ENCODE measurements at regions not wholly inside any gene's neighbourhood (a gene's known extent, or its start where the extent isn't known, plus 50 kb on each side); places are given as distances from the start of the nearest gene placed in this dataset.

GRCh38 chr9:3161912-3162311, 318.0 kb upstream of the PUM3 start:
- ChIA-PET CTCF (no interaction called here), POLR2A (no interaction called here)
- H3K4me3 Mint-ChIP-seq: no peak overlapping the region
- H3K27me3 Mint-ChIP-seq: peaks cover 23 to 27% of the 10 kb centered on the region in 2 donors
- Histone ChIP-seq H3K27me3 (replicated peaks in 1 of 2; ENCODE audit: control insufficient read depth in 2 of 2, extremely low read depth in 1 of 2, insufficient read depth in 2 of 2, low read length in 1 of 2) (peaks cover 0 to 8% of the 10 kb centered on the region in 2 experiments), H3K4me3 (ENCODE audit: control insufficient read depth in 1 of 2, extremely low read depth in 1 of 2, low read length in 1 of 2) (no peak overlapping the region), H3K9me3 (no peaks in the 10 kb centered on the region), H3K4me1 (ENCODE audit: control insufficient read depth in 1 of 2, extremely low read depth in 1 of 2, insufficient read depth in 2 of 2, low read length in 2 of 2) (no peaks in the 10 kb centered on the region), H3K27ac (ENCODE audit: low read length) (no peak overlapping the region), H3K36me3 (ENCODE audit: control insufficient read depth in 2 of 2, extremely low read depth in 1 of 2, insufficient read depth in 1 of 2, low read length in 1 of 2) (no peaks in the 10 kb centered on the region)
- H3K4me1 Mint-ChIP-seq: no peaks in the 10 kb centered on the region
- H3K27ac Mint-ChIP-seq: no peak overlapping the region
- no peak for DNase-seq
- no peaks in the 10 kb centered on the region for H3K36me3 Mint-ChIP-seq
- peaks cover 0 to 3% (median 1%) of the 10 kb centered on the region in 3 donors for H3K9me3 Mint-ChIP-seq
- WGBS (ENCODE audit: insufficient coverage): no CpG with 5 or more reads among the region's 1 CpG
- no peak for ATAC-seq (replicated peaks in 1 of 4)

GRCh38 chr9:3157011-3157410, 313.1 kb upstream of the PUM3 start:
- 82% methylated on average over 4 of the region's 9 CpGs for WGBS (ENCODE audit: insufficient coverage)
- POLR2A ChIA-PET: no interaction called here
- CTCF ChIA-PET: no interaction called here
- Histone ChIP-seq H3K4me3 (ENCODE audit: control insufficient read depth in 1 of 2, extremely low read depth in 1 of 2, low read length in 1 of 2) (no peak overlapping the region), H3K4me1 (ENCODE audit: control insufficient read depth in 1 of 2, extremely low read depth in 1 of 2, insufficient read depth in 2 of 2, low read length in 2 of 2) (no peaks in the 10 kb centered on the region), H3K9me3 (no peaks in the 10 kb centered on the region), H3K27ac (ENCODE audit: low read length) (no peak overlapping the region), H3K36me3 (ENCODE audit: control insufficient read depth in 2 of 2, extremely low read depth in 1 of 2, insufficient read depth in 1 of 2, low read length in 1 of 2) (no peaks in the 10 kb centered on the region), H3K27me3 (replicated peaks in 1 of 2; ENCODE audit: control insufficient read depth in 2 of 2, extremely low read depth in 1 of 2, insufficient read depth in 2 of 2, low read length in 1 of 2) (peaks cover 0 to 8% of the 10 kb centered on the region in 2 experiments)
- Mint-ChIP-seq H3K27me3 (peaks cover 9 to 12% of the 10 kb centered on the region in 2 donors), H3K4me3 (no peak overlapping the region), H3K9me3 (peaks cover 0 to 2% (median 1%) of the 10 kb centered on the region in 3 donors), H3K36me3 (no peaks in the 10 kb centered on the region), H3K27ac (no peak overlapping the region), H3K4me1 (no peaks in the 10 kb centered on the region)
- ATAC-seq (replicated peaks in 1 of 4) (no peak), DNase-seq (no peak)

- H3K27ac ChIP-seq (ENCODE audit: low read length): no peak overlapping the region
- peaks cover 2 to 4% of the 10 kb centered on the region in 2 donors for H3K27me3 Mint-ChIP-seq
- no peaks in the 10 kb centered on the region for H3K4me1 ChIP-seq (ENCODE audit: control insufficient read depth in 1 of 2, extremely low read depth in 1 of 2, insufficient read depth in 2 of 2, low read length in 2 of 2)
- WGBS (ENCODE audit: insufficient coverage): no CpG with 5 or more reads among the region's 7 CpGs
- no peaks in the 10 kb centered on the region for H3K36me3 Mint-ChIP-seq
- no peak overlapping the region for H3K4me3 Mint-ChIP-seq
- no peak overlapping the region for H3K4me3 ChIP-seq (ENCODE audit: control insufficient read depth in 1 of 2, extremely low read depth in 1 of 2, low read length in 1 of 2)
- no peaks in the 10 kb centered on the region for H3K4me1 Mint-ChIP-seq
- H3K36me3 ChIP-seq (ENCODE audit: control insufficient read depth in 2 of 2, extremely low read depth in 1 of 2, insufficient read depth in 1 of 2, low read length in 1 of 2): no peaks in the 10 kb centered on the region
- POLR2A ChIA-PET: no interaction called here
- CTCF ChIA-PET: no interaction called here
- H3K9me3 ChIP-seq: no peaks in the 10 kb centered on the region
- H3K27me3 ChIP-seq (replicated peaks in 1 of 2; ENCODE audit: control insufficient read depth in 2 of 2, extremely low read depth in 1 of 2, insufficient read depth in 2 of 2, low read length in 1 of 2): peaks cover 0 to 8% of the 10 kb centered on the region in 2 experiments
- ATAC-seq (replicated peaks in 1 of 4) (no peak), DNase-seq (no peak)
- H3K27ac Mint-ChIP-seq: no peak overlapping the region
- no peaks in the 10 kb centered on the region for H3K9me3 Mint-ChIP-seq
Measured at GRCh38 chr9:3151672-3152576, 308.0 kb upstream of the PUM3 start.

- Mint-ChIP-seq H3K27me3 (peaks cover 4 to 7% of the 10 kb centered on the region in 2 donors), H3K4me1 (no peaks in the 10 kb centered on the region), H3K36me3 (no peaks in the 10 kb centered on the region), H3K9me3 (peaks cover 0 to 4% (median 0%) of the 10 kb centered on the region in 3 donors), H3K4me3 (no peak overlapping the region), H3K27ac (no peak overlapping the region)
- no peak overlapping the region for H3K4me3 ChIP-seq (ENCODE audit: control insufficient read depth in 1 of 2, extremely low read depth in 1 of 2, low read length in 1 of 2)
- no peaks in the 10 kb centered on the region for H3K9me3 ChIP-seq
- H3K27ac ChIP-seq (ENCODE audit: low read length): no peak overlapping the region
- peaks cover 0 to 8% of the 10 kb centered on the region in 2 experiments for H3K27me3 ChIP-seq (replicated peaks in 1 of 2; ENCODE audit: control insufficient read depth in 2 of 2, extremely low read depth in 1 of 2, insufficient read depth in 2 of 2, low read length in 1 of 2)
- no peak for ATAC-seq (replicated peaks in 1 of 4)
- DNase-seq: no peak
- CTCF ChIA-PET: no interaction called here
- no peaks in the 10 kb centered on the region for H3K36me3 ChIP-seq (ENCODE audit: control insufficient read depth in 2 of 2, extremely low read depth in 1 of 2, insufficient read depth in 1 of 2, low read length in 1 of 2)
- POLR2A ChIA-PET: no interaction called here
- H3K4me1 ChIP-seq (ENCODE audit: control insufficient read depth in 1 of 2, extremely low read depth in 1 of 2, insufficient read depth in 2 of 2, low read length in 2 of 2): no peaks in the 10 kb centered on the region
- WGBS (ENCODE audit: insufficient coverage): 100% methylated on average over 1 of the region's 3 CpGs
Measured at GRCh38 chr9:3150074-3150473, 306.2 kb upstream of the PUM3 start.

- ChIA-PET CTCF (no interaction called here), POLR2A (no interaction called here)
- 62% methylated on average over 5 of the region's 10 CpGs for WGBS (ENCODE audit: insufficient coverage)
- peaks cover 6 to 9% of the 10 kb centered on the region in 2 donors for H3K27me3 Mint-ChIP-seq
- no peaks in the 10 kb centered on the region for H3K36me3 ChIP-seq (ENCODE audit: control insufficient read depth in 2 of 2, extremely low read depth in 1 of 2, insufficient read depth in 1 of 2, low read length in 1 of 2)
- H3K36me3 Mint-ChIP-seq: no peaks in the 10 kb centered on the region
- no peaks in the 10 kb centered on the region for H3K4me1 Mint-ChIP-seq
- H3K27me3 ChIP-seq (replicated peaks in 1 of 2; ENCODE audit: control insufficient read depth in 2 of 2, extremely low read depth in 1 of 2, insufficient read depth in 2 of 2, low read length in 1 of 2): peaks cover 0 to 4% of the 10 kb centered on the region in 2 experiments
- no peak overlapping the region for H3K4me3 Mint-ChIP-seq
- ATAC-seq (replicated peaks in 1 of 4) (no peak), DNase-seq (no peak)
- no peak overlapping the region for H3K27ac Mint-ChIP-seq
- H3K9me3 Mint-ChIP-seq: peaks cover 2 to 8% (median 5%) of the 10 kb centered on the region in 3 donors
- no peak overlapping the region for H3K4me3 ChIP-seq (ENCODE audit: control insufficient read depth in 1 of 2, extremely low read depth in 1 of 2, low read length in 1 of 2)
- no peaks in the 10 kb centered on the region for H3K4me1 ChIP-seq (ENCODE audit: control insufficient read depth in 1 of 2, extremely low read depth in 1 of 2, insufficient read depth in 2 of 2, low read length in 2 of 2)
- H3K27ac ChIP-seq (ENCODE audit: low read length): no peak overlapping the region
- no peaks in the 10 kb centered on the region for H3K9me3 ChIP-seq
Measured at GRCh38 chr9:3138231-3139229, 294.6 kb upstream of the PUM3 start.

- Mint-ChIP-seq H3K4me3 (no peak overlapping the region), H3K4me1 (no peaks in the 10 kb centered on the region), H3K36me3 (no peaks in the 10 kb centered on the region), H3K27me3 (peaks cover 6 to 9% of the 10 kb centered on the region in 2 donors), H3K9me3 (peaks cover 0 to under 1% (median under 1%) of the 10 kb centered on the region in 3 donors), H3K27ac (no peak overlapping the region)
- DNase-seq (no peak), ATAC-seq (replicated peaks in 1 of 4) (no peak)
- CTCF ChIA-PET: no interaction called here
- Histone ChIP-seq H3K27ac (ENCODE audit: low read length) (no peak overlapping the region), H3K36me3 (ENCODE audit: control insufficient read depth in 2 of 2, extremely low read depth in 1 of 2, insufficient read depth in 1 of 2, low read length in 1 of 2) (no peaks in the 10 kb centered on the region), H3K27me3 (replicated peaks in 1 of 2; ENCODE audit: control insufficient read depth in 2 of 2, extremely low read depth in 1 of 2, insufficient read depth in 2 of 2, low read length in 1 of 2) (peaks cover 0 to 4% of the 10 kb centered on the region in 2 experiments), H3K9me3 (no peaks in the 10 kb centered on the region), H3K4me3 (ENCODE audit: control insufficient read depth in 1 of 2, extremely low read depth in 1 of 2, low read length in 1 of 2) (no peak overlapping the region), H3K4me1 (ENCODE audit: control insufficient read depth in 1 of 2, extremely low read depth in 1 of 2, insufficient read depth in 2 of 2, low read length in 2 of 2) (no peaks in the 10 kb centered on the region)
- WGBS (ENCODE audit: insufficient coverage): 40% methylated on average over 2 of the region's 3 CpGs
- POLR2A ChIA-PET: no interaction called here
Measured at GRCh38 chr9:3137347-3137695, 293.4 kb upstream of the PUM3 start.

Data from T-cell (primary cell).